Activated CD8-positive, alpha-beta memory T cell treated with anti-CD3 and anti-CD28 coated beads for 4 hours (primary cell): ENCODE measurements at regions not wholly inside any gene's neighbourhood (a gene's known extent, or its start where the extent isn't known, plus 50 kb on each side); places are given as distances from the start of the nearest gene placed in this dataset.
"Not testable (repeated sequence)": the region's sequence is repeated elsewhere in the genome, so short reads cannot be mapped to it uniquely, and the experiment has no call there.

Experiments used
- DNase-seq, 2 donors: peaks; one replicate each; pipeline ENCODE4 v3.0.0-alpha.2; 2020; ENCODE audit warnings: low read depth in 2 of 2

- DNase-seq: no peak
Measured at GRCh38 chr12:107497231-107497630, 188.4 kb upstream of the PWP1 start.

GRCh38 chr12:107500307-107500706 lies 185.3 kb upstream of the PWP1 start:
- no peak for DNase-seq

GRCh38 chr12:107501681-107502080 lies 183.9 kb upstream of the PWP1 start:
- DNase-seq: no peak

GRCh38 chr12:107503129-107503855 lies 182.3 kb upstream of the PWP1 start:
- no peak for DNase-seq

GRCh38 chr12:107503887-107504885 lies 181.4 kb upstream of the PWP1 start:
- no peak for DNase-seq

- DNase-seq: no peak
Measured at GRCh38 chr12:107509421-107509820, 176.2 kb upstream of the PWP1 start.

- DNase-seq: no peak
Measured at GRCh38 chr12:107510211-107510610, 175.4 kb upstream of the PWP1 start.

GRCh38 chr12:107511292-107511691 lies 174.3 kb upstream of the PWP1 start:
- no peak for DNase-seq

GRCh38 chr12:107512391-107512790 lies 173.2 kb upstream of the PWP1 start:
- DNase-seq: no peak

- no peak for DNase-seq
Measured at GRCh38 chr12:107513184-107513583, 172.4 kb upstream of the PWP1 start.

GRCh38 chr12:107513636-107514400 lies 171.8 kb upstream of the PWP1 start:
- no peak for DNase-seq

GRCh38 chr12:107514887-107515445 lies 170.6 kb upstream of the PWP1 start:
- no peak for DNase-seq

GRCh38 chr12:107515446-107515958 lies 170.1 kb upstream of the PWP1 start:
- no peak for DNase-seq

- DNase-seq: not testable (repeated sequence)
Measured at GRCh38 chr12:107517816-107518215, 167.8 kb upstream of the PWP1 start.

GRCh38 chr12:107518868-107519267 lies 166.7 kb upstream of the PWP1 start:
- DNase-seq: no peak

GRCh38 chr12:107519906-107520859 lies 165.4 kb upstream of the PWP1 start:
- DNase-seq: no peak

GRCh38 chr12:107521826-107522355 lies 163.7 kb upstream of the PWP1 start:
- DNase-seq: no peak

GRCh38 chr12:107522692-107523477 lies 162.7 kb upstream of the PWP1 start:
- no peak for DNase-seq
